SK-N-SH (cell line): ENCODE measurements at regions not wholly inside any gene's neighbourhood (a gene's known extent, or its start where the extent isn't known, plus 50 kb on each side); places are given as distances from the start of the nearest gene placed in this dataset.

Experiments
- CTCF ChIA-PET: fragments of 300-600, 350-600 bp; formaldehyde crosslinking; extraction: SDS; loops from one replicate; lab custom pipeline; 2021; lab: Yijun Ruan, JAX
- POLR2A ChIA-PET: fragments of 350-600 bp; sonication (Branson Sonifier 250); formaldehyde crosslinking; extraction: SDS; loops from one replicate; lab custom pipeline; 2020; ENCODE audit warnings: antibody characterized with exemption, inconsistent platforms; lab: Yijun Ruan, JAX
- DNase-seq: peaks from one replicate; pipeline ENCODE4 v3.0.0; 2012
- H2AFZ ChIP-seq: fragments of 200-600 bp; sonication (generic); 2 replicates; pipeline ENCODE4 v1.8.1; 2016; ENCODE audit warnings: antibody characterized with exemption, mild to moderate bottlenecking, low read depth
- H3F3A ChIP-seq: fragments of 200-600 bp; sonication (generic); replicated peaks from 2 replicates; pipeline ENCODE3; 2016; ENCODE audit warnings: antibody characterized with exemption, mild to moderate bottlenecking; ENCODE audit not compliant: insufficient read depth
- H3K27ac ChIP-seq, 2 experiments: fragments of 200-500 bp in 1 of 2; fragments of 200-600 bp in 1 of 2; sonication (Bioruptor generic) in 1 of 2; sonication (generic), shearing (Covaris generic) in 1 of 2; 2 replicates each; pipeline versions ENCODE4 v1.5.1 to v1.6.1; 2014 to 2016; ENCODE audit warnings: low read depth in 2 of 2, inconsistent platforms in 1 of 2, low read length in 1 of 2, mild to moderate bottlenecking in 1 of 2, mixed read lengths in 1 of 2
- H3K27me3 ChIP-seq: fragments of 200-600 bp; sonication (generic), shearing (Covaris generic); 2 replicates; pipeline ENCODE4 v1.6.1; 2016; ENCODE audit warnings: mixed run types; ENCODE audit not compliant: insufficient read depth
- H3K36me3 ChIP-seq, 2 experiments: fragments of 200-500 bp in 1 of 2; fragments of 200-600 bp in 1 of 2; sonication (Bioruptor generic) in 1 of 2; sonication (generic) in 1 of 2; replicated peaks in 1 of 2; 2 replicates each; pipeline versions ENCODE3 to v1.5.1; 2014 to 2016; ENCODE audit warnings: low read length in 1 of 2, mild to moderate bottlenecking in 1 of 2; ENCODE audit not compliant: insufficient read depth in 2 of 2, control insufficient read depth in 1 of 2
- H3K4me1 ChIP-seq, 2 experiments: fragments of 200-500 bp in 1 of 2; fragments of 200-600 bp in 1 of 2; sonication (Bioruptor generic) in 1 of 2; sonication (generic), shearing (Covaris generic) in 1 of 2; 2 replicates each; pipeline versions ENCODE4 v1.5.1 to v1.6.1; 2014 to 2016; ENCODE audit warnings: low read depth in 1 of 2, low read length in 1 of 2, mixed run types in 1 of 2; ENCODE audit not compliant: insufficient read depth in 2 of 2, control insufficient read depth in 1 of 2
- H3K4me2 ChIP-seq: fragments of 200-600 bp; sonication (generic), shearing (Covaris generic); 2 replicates; pipeline ENCODE4 v1.6.1; 2017; ENCODE audit warnings: mixed run types
- H3K4me3 ChIP-seq, 2 experiments: fragments of 200-500 bp in 1 of 2; fragments of 200-600 bp in 1 of 2; sonication (Bioruptor generic) in 1 of 2; sonication (generic), shearing (Covaris generic) in 1 of 2; 2 replicates each; pipeline versions ENCODE4 v1.5.1 to v1.8.1; 2014 to 2016; ENCODE audit warnings: low read depth in 2 of 2, inconsistent platforms in 1 of 2, low read length in 1 of 2, mild to moderate bottlenecking in 1 of 2, mixed read lengths in 1 of 2, moderate library complexity in 1 of 2
- H3K79me2 ChIP-seq: fragments of 200-600 bp; sonication (generic); 2 replicates; pipeline ENCODE4 v1.8.1; 2017; ENCODE audit warnings: mild to moderate bottlenecking; ENCODE audit not compliant: insufficient read depth
- H3K9ac ChIP-seq: fragments of 200-600 bp; sonication (generic); 2 replicates; pipeline ENCODE4 v1.6.1; 2017; ENCODE audit warnings: mixed run types
- H3K9me2 ChIP-seq: fragments of 200-600 bp; sonication (generic); 2 replicates; pipeline ENCODE4 v1.6.1; 2017; ENCODE audit warnings: mixed run types
- H3K9me3 ChIP-seq: fragments of 200-600 bp; sonication (generic); 2 replicates; pipeline ENCODE4 v1.6.1; 2017; ENCODE audit warnings: mixed run types, mild to moderate bottlenecking, moderate library complexity
- H4K20me1 ChIP-seq: fragments of 200-600 bp; sonication (generic); 2 replicates; pipeline ENCODE4 v1.6.1; 2017; ENCODE audit warnings: mild to moderate bottlenecking, mixed run types; ENCODE audit not compliant: insufficient read depth
- CHD2 ChIP-seq: fragments of 150-350 bp; IDR thresholded peaks from 2 replicates; pipeline ENCODE4 v1.6.1; 2018; ENCODE audit warnings: low read length; ENCODE audit not compliant: partially characterized antibody
- CTCF ChIP-seq: fragments of 200-600 bp; sonication (generic); IDR thresholded peaks from 2 replicates; pipeline ENCODE4 v1.6.1; 2017; ENCODE audit warnings: antibody characterized with exemption, mild to moderate bottlenecking, moderate library complexity
- ELF1 ChIP-seq: IDR thresholded peaks from 2 replicates; pipeline ENCODE4 v1.4.0; 2012
- EP300 ChIP-seq, 2 experiments: IDR thresholded peaks; 2 replicates each; pipeline versions ENCODE4 v1.4.0 to v1.6.1; 2012; ENCODE audit warnings: borderline replicate concordance in 1 of 2, low read depth in 1 of 2, low read length in 1 of 2
- FOSL2 ChIP-seq: IDR thresholded peaks from 2 replicates; pipeline ENCODE4 v1.4.0; 2012; ENCODE audit warnings: low read depth, mild to moderate bottlenecking, moderate library complexity, borderline replicate concordance
- FOXJ3 ChIP-seq: sonication (generic); formaldehyde crosslinking; IDR thresholded peaks from 2 replicates; pipeline ENCODE4 v1.5.1; 2020; ENCODE audit warnings: mild to moderate bottlenecking, missing genetic modification reagents
- GATA2 ChIP-seq: sonication (generic); formaldehyde crosslinking; IDR thresholded peaks from 2 replicates; pipeline ENCODE4 v1.5.0; 2020; ENCODE audit warnings: mild to moderate bottlenecking, missing genetic modification reagents
- MAX ChIP-seq: IDR thresholded peaks from 2 replicates; pipeline ENCODE4 v1.4.0; 2012; ENCODE audit warnings: low read depth
- MEF2A ChIP-seq: IDR thresholded peaks from 2 replicates; pipeline ENCODE4 v1.4.0; 2012; ENCODE audit warnings: low read depth, borderline replicate concordance
- NFIC ChIP-seq: IDR thresholded peaks from 2 replicates; pipeline ENCODE4 v1.4.0; 2012; ENCODE audit warnings: borderline replicate concordance
- RCOR1 ChIP-seq: fragments of 150-350 bp; IDR thresholded peaks from 2 replicates; pipeline ENCODE4 v1.6.1; 2017; ENCODE audit warnings: antibody characterized with exemption, low read length
- RFX5 ChIP-seq: IDR thresholded peaks from 2 replicates; pipeline ENCODE4 v1.6.1; 2012; ENCODE audit warnings: mild to moderate bottlenecking, improper control_type of control experiment, low read length
- SIN3A ChIP-seq: IDR thresholded peaks from 2 replicates; pipeline ENCODE4 v1.6.1; 2012; ENCODE audit warnings: low read depth, mild to moderate bottlenecking, low read length, moderate library complexity, borderline replicate concordance
- SMC3 ChIP-seq: IDR thresholded peaks from 2 replicates; pipeline ENCODE4 v1.6.1; 2012; ENCODE audit warnings: low read depth, low read length, improper control_type of control experiment
- TAF1 ChIP-seq: IDR thresholded peaks from 2 replicates; pipeline ENCODE4 v1.6.1; 2012; ENCODE audit warnings: low read depth, mild to moderate bottlenecking, low read length, moderate library complexity, borderline replicate concordance
- TEAD4 ChIP-seq: IDR thresholded peaks from 2 replicates; pipeline ENCODE4 v1.4.0; 2012; ENCODE audit warnings: mild to moderate bottlenecking, borderline replicate concordance; ENCODE audit not compliant: insufficient read depth
- WGBS: methylation state at CpG from one replicate; pipeline ENCODE4 v1.1.6; 2017; ENCODE audit warnings: low lambda C conversion rate; 5-methylcytosine and 5-hydroxymethylcytosine counted together
- TF ChIP-seq, protein P1 (sequence below): IDR thresholded peaks from 2 replicates; pipeline ENCODE4 v1.4.0; 2012; ENCODE audit warnings: low read depth, borderline replicate concordance

DNA sequence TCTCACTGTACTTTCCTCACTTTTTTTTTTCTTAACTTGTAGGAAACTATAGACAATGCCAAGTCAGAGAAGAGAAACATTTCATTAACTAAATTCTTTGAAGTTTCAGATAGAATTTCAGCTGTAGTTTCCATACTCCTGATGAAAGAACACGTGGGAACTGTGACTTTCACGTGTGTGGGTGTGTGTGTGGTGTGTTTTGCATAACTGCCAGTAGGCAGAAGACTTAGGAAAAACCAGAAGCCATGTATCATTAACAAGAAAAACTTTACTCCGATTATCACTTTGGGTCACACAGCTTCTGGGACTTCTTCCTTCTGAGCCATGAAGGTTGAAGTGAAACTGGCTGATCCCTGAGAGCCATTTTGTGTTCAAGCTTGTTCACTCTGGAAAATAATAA, 483.3 kb downstream of the TFAP2B start:
- Histone ChIP-seq H4K20me1 (no peaks in the 10 kb centered on the region), H3K4me1 (no peaks in the 10 kb centered on the region), H3K9me2 (no peaks in the 10 kb centered on the region), H3K27me3 (no peaks in the 10 kb centered on the region), H3K27ac (no peak overlapping the region), H3K9me3 (no peaks in the 10 kb centered on the region), H2AFZ (no peak overlapping the region), H3K4me3 (no peak overlapping the region), H3K36me3 (no peaks in the 10 kb centered on the region), H3K79me2 (no peaks in the 10 kb centered on the region), H3K9ac (no peak overlapping the region), H3K4me2 (no peak overlapping the region), H3F3A (no peaks in the 10 kb centered on the region)
- WGBS, result 26% methylated on average over 3 of the region's 3 CpGs
- CTCF ChIA-PET, result no interaction called here
- POLR2A ChIA-PET, result no interaction called here
- DNase-seq, result no peak
- TF ChIP-seq, protein P1, sequence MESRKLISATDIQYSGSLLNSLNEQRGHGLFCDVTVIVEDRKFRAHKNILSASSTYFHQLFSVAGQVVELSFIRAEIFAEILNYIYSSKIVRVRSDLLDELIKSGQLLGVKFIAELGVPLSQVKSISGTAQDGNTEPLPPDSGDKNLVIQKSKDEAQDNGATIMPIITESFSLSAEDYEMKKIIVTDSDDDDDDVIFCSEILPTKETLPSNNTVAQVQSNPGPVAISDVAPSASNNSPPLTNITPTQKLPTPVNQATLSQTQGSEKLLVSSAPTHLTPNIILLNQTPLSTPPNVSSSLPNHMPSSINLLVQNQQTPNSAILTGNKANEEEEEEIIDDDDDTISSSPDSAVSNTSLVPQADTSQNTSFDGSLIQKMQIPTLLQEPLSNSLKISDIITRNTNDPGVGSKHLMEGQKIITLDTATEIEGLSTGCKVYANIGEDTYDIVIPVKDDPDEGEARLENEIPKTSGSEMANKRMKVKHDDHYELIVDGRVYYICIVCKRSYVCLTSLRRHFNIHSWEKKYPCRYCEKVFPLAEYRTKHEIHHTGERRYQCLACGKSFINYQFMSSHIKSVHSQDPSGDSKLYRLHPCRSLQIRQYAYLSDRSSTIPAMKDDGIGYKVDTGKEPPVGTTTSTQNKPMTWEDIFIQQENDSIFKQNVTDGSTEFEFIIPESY, result no peak
- TF ChIP-seq CTCF (no peak), NFIC (no peak)
- TF ChIP-seq, all 33 proteins: peak for 0

GRCh38 chr6:51302431-51302830, 483.8 kb downstream of the TFAP2B start:
- Histone ChIP-seq H3K4me1 (no peaks in the 10 kb centered on the region), H3K4me3 (no peak overlapping the region), H3K9me2 (no peaks in the 10 kb centered on the region), H4K20me1 (no peaks in the 10 kb centered on the region), H3K4me2 (no peak overlapping the region), H3K27me3 (no peaks in the 10 kb centered on the region), H3K36me3 (no peaks in the 10 kb centered on the region), H3K79me2 (no peaks in the 10 kb centered on the region), H3K27ac (no peak overlapping the region), H2AFZ (no peak overlapping the region), H3K9me3 (no peaks in the 10 kb centered on the region), H3F3A (no peaks in the 10 kb centered on the region), H3K9ac (no peak overlapping the region)
- POLR2A ChIA-PET, result no interaction called here
- TF ChIP-seq MEF2A (no peak), TEAD4 (no peak), CHD2 (no peak)
- WGBS, result 90% methylated on average over 2 of the region's 2 CpGs
- DNase-seq, result no peak
- CTCF ChIA-PET, result no interaction called here

- ChIA-PET CTCF (no interaction called here), POLR2A (no interaction called here)
- Histone ChIP-seq H3F3A (no peaks in the 10 kb centered on the region), H3K27me3 (no peaks in the 10 kb centered on the region), H3K27ac (no peak overlapping the region), H3K79me2 (no peaks in the 10 kb centered on the region), H3K36me3 (no peaks in the 10 kb centered on the region), H3K4me2 (no peak overlapping the region), H3K4me3 (no peak overlapping the region), H4K20me1 (no peaks in the 10 kb centered on the region), H3K4me1 (no peaks in the 10 kb centered on the region), H2AFZ (no peak overlapping the region), H3K9ac (no peak overlapping the region), H3K9me3 (no peaks in the 10 kb centered on the region), H3K9me2 (no peaks in the 10 kb centered on the region)
- DNase-seq, result no peak
- WGBS, result 69% methylated on average over 2 of the region's 2 CpGs
- TF ChIP-seq CTCF (no peak), SIN3A (no peak), GATA2 (CRISPR knock-in tag) (no peak), RFX5 (no peak), EP300 (IDR thresholded peaks at IDR 0.05; ENCODE audit: borderline replicate concordance in 1 of 2, low read depth in 1 of 2, low read length in 1 of 2) (no peak), FOXJ3 (no peak), MEF2A (no peak), SMC3 (no peak), MAX (no peak), FOSL2 (no peak), RCOR1 (no peak), ELF1 (no peak), TAF1 (no peak)
Observed at GRCh38 chr6:51303338-51303737, 484.7 kb downstream of the TFAP2B start.
